ENCODE measurements at regions not wholly inside any gene's neighbourhood (a gene's known extent, or its start where the extent isn't known, plus 50 kb on each side); places are given as distances from the start of the nearest gene placed in this dataset.
"Not testable (repeated sequence)": the region's sequence is repeated elsewhere in the genome, so short reads cannot be mapped to it uniquely, and the experiment has no call there.

DNA sequence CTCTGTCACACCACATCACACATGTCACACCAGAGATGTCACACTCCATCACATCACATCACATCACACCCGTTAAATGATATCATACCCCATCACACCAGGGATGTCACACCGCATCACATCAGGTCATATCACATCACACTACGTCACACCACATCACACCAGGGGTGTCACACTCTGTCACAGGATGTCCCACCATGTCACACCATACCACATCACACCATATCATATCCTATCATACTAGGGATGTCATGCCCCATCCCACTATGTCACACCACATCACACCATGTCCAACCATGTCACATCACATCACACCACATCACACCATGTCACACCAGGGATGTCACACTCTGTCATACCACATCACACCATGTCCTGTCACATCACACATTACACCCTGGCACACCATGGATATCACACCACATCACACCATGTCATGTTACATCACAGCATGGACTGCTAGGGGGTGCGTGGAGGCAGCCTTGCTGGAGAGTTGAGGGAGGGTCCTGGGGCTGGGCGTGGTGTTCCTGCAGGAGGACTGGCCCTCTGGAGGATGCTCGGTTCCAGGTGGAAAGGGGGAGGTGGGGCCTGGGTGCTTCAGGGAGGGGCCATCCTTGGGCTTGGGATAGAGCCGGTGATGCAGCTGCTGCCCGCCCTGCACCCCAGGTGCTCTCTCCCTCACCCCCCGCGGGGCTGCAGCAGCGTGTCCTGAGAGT is 134.6 kb downstream of the TMEM121 start:
- H3K4me1 ChIP-seq (ENCODE audit: control insufficient read depth, insufficient read depth, low read length): no peaks in the 10 kb centered on the region
- H3K36me3 ChIP-seq (ENCODE audit: control insufficient read depth, insufficient read depth, low read length): no peaks in the 10 kb centered on the region
- H3K27me3 ChIP-seq (ENCODE audit: control insufficient read depth, insufficient read depth, low read length, poor library complexity, severe bottlenecking): no peaks in the 10 kb centered on the region
- WGBS, 2 experiments: 78 to 82% methylated on average over 8 to 11 of the region's 11 CpGs
- H3K4me3 ChIP-seq (ENCODE audit: insufficient read depth, low read depth, low read length): no peak overlapping the region
- H3K27ac ChIP-seq (ENCODE audit: insufficient read depth, low read depth, low read length, poor library complexity, severe bottlenecking): no peak overlapping the region
- H3K9me3 ChIP-seq (ENCODE audit: control insufficient read depth, low read length): peaks cover 5% of the 10 kb centered on the region

DNA sequence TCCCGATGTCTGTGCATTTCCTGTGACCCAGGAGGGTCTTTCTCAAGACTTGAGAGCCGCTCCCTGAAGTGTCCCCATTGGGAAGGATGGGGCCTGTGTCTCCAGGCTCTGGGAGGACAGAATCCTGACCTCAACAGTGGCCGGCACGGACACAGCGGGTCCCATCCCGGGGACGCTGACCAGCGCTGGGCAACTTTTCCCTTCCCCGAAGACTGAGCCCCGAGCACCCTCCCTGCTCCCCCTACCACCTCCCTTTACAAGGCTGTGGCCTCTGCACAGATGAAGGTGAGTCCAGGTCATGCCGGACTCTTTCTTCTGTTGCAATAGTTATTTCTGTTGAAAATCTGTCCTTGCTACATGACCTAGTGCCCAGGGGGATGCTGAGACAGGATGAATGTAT is 135.7 kb downstream of the TMEM121 start:
- H3K27ac ChIP-seq (ENCODE audit: insufficient read depth, low read depth, low read length, poor library complexity, severe bottlenecking); H3K9me3 ChIP-seq (ENCODE audit: control insufficient read depth, low read length); H3K36me3 ChIP-seq (ENCODE audit: control insufficient read depth, insufficient read depth, low read length); H3K4me3 ChIP-seq (ENCODE audit: insufficient read depth, low read depth, low read length); H3K4me1 ChIP-seq (ENCODE audit: control insufficient read depth, insufficient read depth, low read length); H3K27me3 ChIP-seq (ENCODE audit: control insufficient read depth, insufficient read depth, low read length, poor library complexity, severe bottlenecking): not testable (repeated sequence)
- 78 to 83% methylated on average over 10 of the region's 11 CpGs for WGBS, 2 experiments

GRCh38 chr14:105662592-105662991 is 136.2 kb downstream of the TMEM121 start:
- not testable (repeated sequence) for H3K9me3 ChIP-seq (ENCODE audit: control insufficient read depth, low read length); H3K4me1 ChIP-seq (ENCODE audit: control insufficient read depth, insufficient read depth, low read length); H3K36me3 ChIP-seq (ENCODE audit: control insufficient read depth, insufficient read depth, low read length); H3K4me3 ChIP-seq (ENCODE audit: insufficient read depth, low read depth, low read length); H3K27ac ChIP-seq (ENCODE audit: insufficient read depth, low read depth, low read length, poor library complexity, severe bottlenecking); H3K27me3 ChIP-seq (ENCODE audit: control insufficient read depth, insufficient read depth, low read length, poor library complexity, severe bottlenecking)
- 87 to 96% methylated on average over 5 of the region's 12 CpGs for WGBS, 2 experiments

GRCh38 chr14:105663323-105663722 is 136.9 kb downstream of the TMEM121 start:
- H3K27ac ChIP-seq (ENCODE audit: insufficient read depth, low read depth, low read length, poor library complexity, severe bottlenecking); H3K4me1 ChIP-seq (ENCODE audit: control insufficient read depth, insufficient read depth, low read length); H3K27me3 ChIP-seq (ENCODE audit: control insufficient read depth, insufficient read depth, low read length, poor library complexity, severe bottlenecking); H3K9me3 ChIP-seq (ENCODE audit: control insufficient read depth, low read length); H3K4me3 ChIP-seq (ENCODE audit: insufficient read depth, low read depth, low read length); H3K36me3 ChIP-seq (ENCODE audit: control insufficient read depth, insufficient read depth, low read length): not testable (repeated sequence)
- 81 to 83% methylated on average over 11 to 12 of the region's 23 CpGs for WGBS, 2 experiments

- 82 to 86% methylated on average over 25 of the region's 27 CpGs for WGBS, 2 experiments
- not testable (repeated sequence) for H3K27me3 ChIP-seq (ENCODE audit: control insufficient read depth, insufficient read depth, low read length, poor library complexity, severe bottlenecking); H3K4me1 ChIP-seq (ENCODE audit: control insufficient read depth, insufficient read depth, low read length); H3K36me3 ChIP-seq (ENCODE audit: control insufficient read depth, insufficient read depth, low read length); H3K9me3 ChIP-seq (ENCODE audit: control insufficient read depth, low read length); H3K27ac ChIP-seq (ENCODE audit: insufficient read depth, low read depth, low read length, poor library complexity, severe bottlenecking); H3K4me3 ChIP-seq (ENCODE audit: insufficient read depth, low read depth, low read length)
Observed at GRCh38 chr14:105663818-105664596, 137.6 kb downstream of the TMEM121 start.

GRCh38 chr14:105664691-105665090 is 138.3 kb downstream of the TMEM121 start:
- no peaks in the 10 kb centered on the region for H3K27me3 ChIP-seq (ENCODE audit: control insufficient read depth, insufficient read depth, low read length, poor library complexity, severe bottlenecking)
- peaks cover 2% of the 10 kb centered on the region for H3K9me3 ChIP-seq (ENCODE audit: control insufficient read depth, low read length)
- H3K36me3 ChIP-seq (ENCODE audit: control insufficient read depth, insufficient read depth, low read length): no peaks in the 10 kb centered on the region
- no peaks in the 10 kb centered on the region for H3K4me1 ChIP-seq (ENCODE audit: control insufficient read depth, insufficient read depth, low read length)
- H3K4me3 ChIP-seq (ENCODE audit: insufficient read depth, low read depth, low read length): no peak overlapping the region
- WGBS, 2 experiments: 66 to 69% methylated on average over 4 of the region's 4 CpGs
- no peak overlapping the region for H3K27ac ChIP-seq (ENCODE audit: insufficient read depth, low read depth, low read length, poor library complexity, severe bottlenecking)

- H3K27me3 ChIP-seq (ENCODE audit: control insufficient read depth, insufficient read depth, low read length, poor library complexity, severe bottlenecking): no peaks in the 10 kb centered on the region
- H3K27ac ChIP-seq (ENCODE audit: insufficient read depth, low read depth, low read length, poor library complexity, severe bottlenecking): no peak overlapping the region
- peaks cover 2% of the 10 kb centered on the region for H3K9me3 ChIP-seq (ENCODE audit: control insufficient read depth, low read length)
- no peak overlapping the region for H3K4me3 ChIP-seq (ENCODE audit: insufficient read depth, low read depth, low read length)
- WGBS, 2 experiments: 68 to 69% methylated on average over 9 of the region's 9 CpGs
- no peaks in the 10 kb centered on the region for H3K4me1 ChIP-seq (ENCODE audit: control insufficient read depth, insufficient read depth, low read length)
- H3K36me3 ChIP-seq (ENCODE audit: control insufficient read depth, insufficient read depth, low read length): no peaks in the 10 kb centered on the region
Observed at GRCh38 chr14:105665247-105665950, 139.0 kb downstream of the TMEM121 start.

DNA sequence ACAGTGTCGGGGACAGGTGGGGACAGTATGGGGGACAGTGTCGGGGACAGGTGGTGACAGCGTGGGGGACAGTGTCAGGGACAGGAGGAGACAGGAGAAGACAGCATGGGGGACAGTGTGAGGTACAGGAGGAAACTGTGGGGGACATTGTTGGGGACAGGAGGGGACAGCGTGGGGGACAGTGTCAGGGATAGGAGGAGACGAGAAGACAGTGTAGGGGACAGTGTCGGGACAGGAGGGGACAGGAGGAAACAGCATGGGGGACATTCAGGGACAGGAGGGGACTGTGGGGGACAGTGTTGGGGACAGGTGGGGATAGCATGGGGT is 139.5 kb downstream of the TMEM121 start:
- Histone ChIP-seq H3K4me1 (ENCODE audit: control insufficient read depth, insufficient read depth, low read length) (no peaks in the 10 kb centered on the region), H3K9me3 (ENCODE audit: control insufficient read depth, low read length) (peaks cover 2% of the 10 kb centered on the region), H3K27me3 (ENCODE audit: control insufficient read depth, insufficient read depth, low read length, poor library complexity, severe bottlenecking) (no peaks in the 10 kb centered on the region), H3K27ac (ENCODE audit: insufficient read depth, low read depth, low read length, poor library complexity, severe bottlenecking) (no peak overlapping the region), H3K4me3 (ENCODE audit: insufficient read depth, low read depth, low read length) (no peak overlapping the region), H3K36me3 (ENCODE audit: control insufficient read depth, insufficient read depth, low read length) (no peaks in the 10 kb centered on the region)
- WGBS, 2 experiments: 77% methylated on average over 6 of the region's 6 CpGs

- Histone ChIP-seq H3K9me3 (ENCODE audit: control insufficient read depth, low read length) (peaks cover 2% of the 10 kb centered on the region), H3K27ac (ENCODE audit: insufficient read depth, low read depth, low read length, poor library complexity, severe bottlenecking) (no peak overlapping the region), H3K27me3 (ENCODE audit: control insufficient read depth, insufficient read depth, low read length, poor library complexity, severe bottlenecking) (no peaks in the 10 kb centered on the region), H3K4me1 (ENCODE audit: control insufficient read depth, insufficient read depth, low read length) (no peaks in the 10 kb centered on the region), H3K36me3 (ENCODE audit: control insufficient read depth, insufficient read depth, low read length) (no peaks in the 10 kb centered on the region), H3K4me3 (ENCODE audit: insufficient read depth, low read depth, low read length) (no peak overlapping the region)
- 60 to 64% methylated on average over 6 of the region's 6 CpGs for WGBS, 2 experiments
Observed at GRCh38 chr14:105666420-105666819, 140.0 kb downstream of the TMEM121 start.

DNA sequence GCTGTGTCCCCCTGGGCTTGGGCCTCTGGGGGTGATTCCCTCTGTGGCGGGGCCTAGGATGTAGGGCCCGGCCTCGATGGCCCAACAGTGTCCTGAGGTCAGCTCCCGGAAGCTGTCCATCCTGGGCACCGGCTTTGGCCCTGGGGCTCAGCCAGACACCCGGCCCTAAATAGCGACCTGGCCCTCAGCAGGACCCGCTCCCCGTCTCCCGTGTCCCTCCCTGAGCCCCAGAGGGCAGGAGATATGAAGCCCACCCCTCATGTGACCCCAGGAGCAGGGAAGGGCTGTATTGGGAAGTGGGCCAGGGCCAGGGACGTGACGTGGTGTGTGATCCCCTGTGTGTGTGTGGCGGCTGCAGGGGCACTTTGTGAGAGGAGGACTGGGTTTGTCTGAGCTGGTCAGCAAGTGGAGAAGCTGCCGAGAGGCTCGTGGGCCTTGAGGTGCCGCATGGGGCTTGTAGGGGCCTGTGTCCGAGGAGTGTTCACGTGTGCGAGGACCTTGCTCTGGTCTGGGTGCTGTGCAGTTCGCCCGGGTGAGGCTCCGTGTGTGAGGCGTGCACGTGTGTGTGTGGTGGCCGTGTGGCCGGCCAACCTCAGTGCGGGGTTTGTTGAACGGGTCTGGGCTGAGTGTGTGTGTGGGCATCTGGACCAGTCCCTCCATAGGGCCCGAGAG is 140.7 kb downstream of the TMEM121 start:
- WGBS, 2 experiments: 79 to 83% methylated on average over 25 of the region's 29 CpGs

More for the DNA sequence above, 140.7 kb downstream of the TMEM121 start:
- not testable (repeated sequence) for H3K27ac ChIP-seq (ENCODE audit: insufficient read depth, low read depth, low read length, poor library complexity, severe bottlenecking); H3K27me3 ChIP-seq (ENCODE audit: control insufficient read depth, insufficient read depth, low read length, poor library complexity, severe bottlenecking); H3K9me3 ChIP-seq (ENCODE audit: control insufficient read depth, low read length); H3K36me3 ChIP-seq (ENCODE audit: control insufficient read depth, insufficient read depth, low read length); H3K4me3 ChIP-seq (ENCODE audit: insufficient read depth, low read depth, low read length); H3K4me1 ChIP-seq (ENCODE audit: control insufficient read depth, insufficient read depth, low read length)

Data from ectodermal cell (in vitro differentiated cells).